Psoas muscle (tissue), 7 donors: ENCODE measurements at regions not wholly inside any gene's neighbourhood (a gene's known extent, or its start where the extent isn't known, plus 50 kb on each side); places are given as distances from the start of the nearest gene placed in this dataset.

ENCODE experiments used
- ATAC-seq, 4 donors: fragments of 200-7000 bp; cut with Tn5 transposase; one replicate each; pipeline ENCODE4 v1.9.1; 2020; ENCODE audit warnings: moderate library complexity in 3 of 4, mild to moderate bottlenecking in 2 of 4
- DNase-seq, 2 donors: peaks; one replicate each; pipeline ENCODE4 v3.0.0-alpha.2; 2020
- H3K27ac ChIP-seq: fragments of 200-600 bp; one replicate; pipeline ENCODE4 v1.8.0; 2022
- H3K27me3 ChIP-seq, 3 donors: fragments of 200-600 bp in 1 of 3; one replicate each; pipeline versions ENCODE4 v1.6.1 to v1.8.0; 2013 to 2022; ENCODE audit warnings: low read length in 2 of 3, mild to moderate bottlenecking in 2 of 3, moderate library complexity in 1 of 3; ENCODE audit not compliant: insufficient read depth in 3 of 3
- H3K36me3 ChIP-seq, 2 donors: fragments of 200-600 bp in 1 of 2; one replicate each; pipeline versions ENCODE4 v1.6.1 to v1.8.0; 2013 to 2022; ENCODE audit warnings: low read depth in 1 of 2, mild to moderate bottlenecking in 1 of 2, moderate library complexity in 1 of 2; ENCODE audit not compliant: insufficient read depth in 1 of 2
- H3K4me1 ChIP-seq: fragments of 200-600 bp; one replicate; pipeline ENCODE4 v1.8.0; 2022
- H3K4me3 ChIP-seq: fragments of 200-600 bp; one replicate; pipeline ENCODE4 v1.8.0; 2022; ENCODE audit warnings: mild to moderate bottlenecking
- H3K9me3 ChIP-seq: fragments of 200-600 bp; one replicate; pipeline ENCODE4 v1.8.0; 2022
- whole genome bisulfite sequencing, 3 donors: extraction: QIAGEN DNeasy Blood & Tissue Kit; methylation state at CpG; one replicate each; pipeline versions ENCODE4 v1.1.6 to v1.1.7; 2013; 5-methylcytosine and 5-hydroxymethylcytosine counted together
- intact Hi-C, 2 donors: fragments of 100-400 bp; cut with DNase I; formaldehyde crosslinking; loops; one replicate each; pipeline versions ENCODE4 v1.11.0 to v1.14.2; 2022
- TF ChIP-seq, protein P1 (sequence below): fragments of 200-600 bp; IDR thresholded peaks from one replicate; pipeline ENCODE4 v1.8.0; 2022; ENCODE audit warnings: antibody characterized with exemption
- donor health status: healthy with polysubstance abuse.
- donor health status: DM: no; HTN: no; CAD: no; lungs with moderate emphysema.
- donor health status: Bipolar disorder and iron deficiency.
- donor health status: healthy.
- donor health status: DM: yes; HTN: yes; CAD: no.
- donor health status: DM: no; HTN: no; CAD: no.
- donor health status: DM: yes; HTN: yes; CAD: no.

- Histone ChIP-seq H3K27ac (no peak overlapping the region), H3K4me3 (no peak overlapping the region), H3K27me3 (no peaks in the 10 kb centered on the region), H3K9me3 (peaks cover 2% of the 10 kb centered on the region), H3K36me3 (no peaks in the 10 kb centered on the region), H3K4me1 (no peaks in the 10 kb centered on the region)
- WGBS, 3 donors: 36 to 45% (median 37%) methylated on average over 4 of the region's 4 CpGs
- ATAC-seq (no peak), DNase-seq (no peak)
- intact Hi-C loops: no loop called here
- TF ChIP-seq, protein P1, sequence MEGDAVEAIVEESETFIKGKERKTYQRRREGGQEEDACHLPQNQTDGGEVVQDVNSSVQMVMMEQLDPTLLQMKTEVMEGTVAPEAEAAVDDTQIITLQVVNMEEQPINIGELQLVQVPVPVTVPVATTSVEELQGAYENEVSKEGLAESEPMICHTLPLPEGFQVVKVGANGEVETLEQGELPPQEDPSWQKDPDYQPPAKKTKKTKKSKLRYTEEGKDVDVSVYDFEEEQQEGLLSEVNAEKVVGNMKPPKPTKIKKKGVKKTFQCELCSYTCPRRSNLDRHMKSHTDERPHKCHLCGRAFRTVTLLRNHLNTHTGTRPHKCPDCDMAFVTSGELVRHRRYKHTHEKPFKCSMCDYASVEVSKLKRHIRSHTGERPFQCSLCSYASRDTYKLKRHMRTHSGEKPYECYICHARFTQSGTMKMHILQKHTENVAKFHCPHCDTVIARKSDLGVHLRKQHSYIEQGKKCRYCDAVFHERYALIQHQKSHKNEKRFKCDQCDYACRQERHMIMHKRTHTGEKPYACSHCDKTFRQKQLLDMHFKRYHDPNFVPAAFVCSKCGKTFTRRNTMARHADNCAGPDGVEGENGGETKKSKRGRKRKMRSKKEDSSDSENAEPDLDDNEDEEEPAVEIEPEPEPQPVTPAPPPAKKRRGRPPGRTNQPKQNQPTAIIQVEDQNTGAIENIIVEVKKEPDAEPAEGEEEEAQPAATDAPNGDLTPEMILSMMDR: no peak
These were observed 346.1 kb downstream of the RND3 start for GRCh38 chr2:150141226-150142001.

GRCh38 chr2:150140777-150141176 lies 346.7 kb downstream of the RND3 start:
- Histone ChIP-seq H3K27me3 (no peaks in the 10 kb centered on the region), H3K4me3 (no peak overlapping the region), H3K27ac (no peak overlapping the region), H3K36me3 (no peaks in the 10 kb centered on the region), H3K9me3 (no peaks in the 10 kb centered on the region), H3K4me1 (no peaks in the 10 kb centered on the region)
- WGBS, 3 donors: 44 to 78% (median 54%) methylated on average over 1 of the region's 1 CpG
- intact Hi-C loops: no loop called here
- TF ChIP-seq, protein P1: no peak
- DNase-seq: no peak
- ATAC-seq: no peak

DNA sequence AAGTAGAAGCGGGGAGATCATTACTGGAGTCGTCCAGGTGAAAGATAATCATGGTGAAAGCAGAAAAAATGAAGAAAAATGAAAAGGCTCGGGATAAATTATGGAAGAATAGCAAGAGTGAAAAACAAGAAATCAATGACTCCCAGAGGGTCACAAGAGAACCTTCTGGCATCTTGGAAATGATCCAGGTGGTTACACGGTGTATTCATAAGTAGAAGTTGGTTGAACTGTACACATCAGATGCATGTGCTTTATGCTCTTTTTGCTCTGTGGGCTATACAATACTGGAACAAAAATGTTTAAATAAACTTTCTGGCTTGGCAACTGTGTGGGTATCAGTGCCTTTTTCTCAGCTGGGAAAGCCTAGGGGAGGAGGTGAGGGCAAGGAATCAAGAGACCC lies 348.9 kb downstream of the RND3 start:
- Histone ChIP-seq H3K27ac (no peak overlapping the region), H3K36me3 (no peaks in the 10 kb centered on the region), H3K4me1 (no peaks in the 10 kb centered on the region), H3K9me3 (no peaks in the 10 kb centered on the region), H3K4me3 (no peak overlapping the region), H3K27me3 (no peaks in the 10 kb centered on the region)
- no peak for ATAC-seq
- DNase-seq: no peak
- intact Hi-C loops: no loop called here
- TF ChIP-seq, protein P1: no peak
- 71 to 76% (median 74%) methylated on average over 4 of the region's 4 CpGs for WGBS, 3 donors

DNA sequence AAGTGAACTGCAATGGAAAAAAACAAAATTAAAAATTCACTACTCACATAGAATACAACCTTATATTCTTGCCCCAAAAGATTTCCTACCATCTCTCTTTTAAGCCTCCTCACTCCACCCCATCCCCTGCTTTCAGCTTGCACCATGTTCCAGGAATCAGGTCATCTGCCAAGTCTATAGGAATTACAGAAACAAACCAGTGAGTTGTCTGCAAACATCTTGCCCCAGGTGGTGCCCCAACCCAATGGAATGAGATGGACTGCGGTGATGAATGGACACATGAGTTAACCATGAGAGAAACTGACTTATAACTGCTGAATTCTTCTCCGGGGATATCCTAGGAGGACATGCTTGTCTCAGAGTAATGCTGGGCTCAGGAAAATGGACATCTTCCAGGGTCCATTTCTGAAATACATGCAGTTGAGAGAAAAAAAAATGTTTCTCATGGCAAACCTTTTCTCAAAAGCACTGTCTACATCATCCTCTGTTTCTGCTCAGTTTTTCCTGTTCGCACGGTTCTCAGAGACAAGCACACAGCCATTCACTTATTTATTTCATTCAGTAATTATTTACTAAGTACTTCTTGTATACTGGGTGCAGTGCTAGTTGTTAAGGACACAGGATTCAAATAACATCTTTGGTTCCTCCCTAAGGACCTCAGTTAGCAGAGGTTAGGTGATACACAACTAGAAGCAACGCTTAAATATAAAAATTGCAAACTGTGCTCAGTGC lies 350.0 kb downstream of the RND3 start:
- Histone ChIP-seq H3K27ac (no peak overlapping the region), H3K27me3 (no peaks in the 10 kb centered on the region), H3K4me1 (no peaks in the 10 kb centered on the region), H3K4me3 (no peak overlapping the region), H3K36me3 (no peaks in the 10 kb centered on the region), H3K9me3 (no peaks in the 10 kb centered on the region)
- WGBS, 3 donors: 82 to 89% (median 85%) methylated on average over 5 of the region's 5 CpGs
- ATAC-seq (no peak), DNase-seq (no peak)
- intact Hi-C loops: no loop called here
- TF ChIP-seq, protein P1: no peak
